Epithelial cell of prostate (primary cell): ENCODE measurements at regions not wholly inside any gene's neighbourhood (a gene's known extent, or its start where the extent isn't known, plus 50 kb on each side); places are given as distances from the start of the nearest gene placed in this dataset.

Experiments
- DNase-seq: peaks from one replicate; pipeline ENCODE4 v3.0.0-alpha.2; 2011; ENCODE audit warnings: low read depth, low spot score
- H3K27ac ChIP-seq: fragments of 450-650 bp; 2 replicates; pipeline ENCODE4 v1.5.1; 2017; ENCODE audit warnings: mild to moderate bottlenecking

DNA sequence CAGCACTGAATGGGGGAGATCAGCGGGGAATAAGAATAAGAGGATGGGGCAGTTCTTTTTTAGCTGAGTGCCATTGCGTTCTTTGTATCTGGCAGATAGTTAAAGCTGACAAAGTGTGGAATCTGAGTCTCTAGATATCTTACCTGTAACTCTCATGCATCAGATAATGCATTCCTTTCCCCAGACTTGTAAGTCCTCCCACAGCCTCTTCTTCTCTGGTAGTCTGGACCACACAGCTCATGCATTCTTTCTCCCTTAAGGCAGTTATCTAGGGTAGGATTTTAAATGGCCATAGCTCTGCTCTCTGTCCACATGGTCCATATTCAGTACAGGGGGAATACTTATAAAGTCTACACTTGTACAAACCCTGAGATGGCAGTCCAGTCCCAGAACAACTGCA lies 54.0 kb upstream of the FGF10 start:
- no peak for DNase-seq
- H3K27ac ChIP-seq: no peak overlapping the region

DNA sequence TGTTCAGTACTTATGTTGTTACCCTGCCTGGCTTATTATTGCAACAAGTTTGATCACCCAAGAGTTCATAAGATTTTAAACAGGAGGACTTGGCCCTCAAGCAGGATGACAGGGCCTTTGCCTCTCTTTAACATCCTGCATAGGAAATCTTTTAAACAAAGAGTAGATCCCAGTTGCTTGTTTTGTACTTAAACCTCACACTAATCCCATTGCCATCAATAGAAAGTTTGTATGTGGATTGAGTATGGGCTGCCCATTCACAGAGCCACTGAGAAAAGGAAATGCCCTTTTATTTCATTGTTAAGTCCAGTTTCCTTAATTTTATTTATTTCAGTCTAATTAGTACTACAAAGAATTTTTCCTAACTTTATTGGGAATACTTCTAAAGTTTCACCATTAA lies 52.2 kb upstream of the FGF10 start:
- no peak overlapping the region for H3K27ac ChIP-seq
- no peak for DNase-seq

GRCh38 chr5:44440186-44440585 lies 51.0 kb upstream of the FGF10 start:
- DNase-seq: no peak
- no peak overlapping the region for H3K27ac ChIP-seq
